ENCODE measurements at regions not wholly inside any gene's neighbourhood (a gene's known extent, or its start where the extent isn't known, plus 50 kb on each side); places are given as distances from the start of the nearest gene placed in this dataset.
"Not testable (repeated sequence)": the region's sequence is repeated elsewhere in the genome, so short reads cannot be mapped to it uniquely, and the experiment has no call there.

GRCh38 chr7:41416208-41416595, 286.7 kb downstream of the INHBA start:
- peak; percentile 80 for DNase-seq

- DNase-seq, result peak; percentile 42
These were observed 287.3 kb downstream of the INHBA start for GRCh38 chr7:41415471-41416207.

- DNase-seq, result no peak
These were observed 287.8 kb downstream of the INHBA start for GRCh38 chr7:41415051-41415450.

- no peak for DNase-seq
These were observed 298.4 kb downstream of the INHBA start for GRCh38 chr7:41404375-41405074.

GRCh38 chr7:41403291-41403690, 299.6 kb downstream of the INHBA start:
- no peak for DNase-seq

GRCh38 chr7:41401833-41402232, 301.1 kb downstream of the INHBA start:
- DNase-seq, result no peak

- no peak for DNase-seq
These were observed 303.7 kb downstream of the INHBA start for GRCh38 chr7:41399171-41399570.

- DNase-seq, result no peak
These were observed 311.1 kb downstream of the INHBA start for GRCh38 chr7:41391818-41392217.

GRCh38 chr7:41388933-41389332, 314.0 kb downstream of the INHBA start:
- not testable (repeated sequence) for DNase-seq

GRCh38 chr7:41385996-41386395, 316.9 kb downstream of the INHBA start:
- peak; percentile 12 for DNase-seq

GRCh38 chr7:41384418-41384817, 318.5 kb downstream of the INHBA start:
- DNase-seq, result no peak

- peak; percentile 20 for DNase-seq
These were observed 319.3 kb downstream of the INHBA start for GRCh38 chr7:41383596-41383995.

GRCh38 chr7:41378156-41378555, 324.7 kb downstream of the INHBA start:
- peak; percentile 24 for DNase-seq

GRCh38 chr7:41375582-41375981, 327.3 kb downstream of the INHBA start:
- DNase-seq, result peak; percentile 11

- DNase-seq, result no peak
These were observed 328.6 kb downstream of the INHBA start for GRCh38 chr7:41374150-41374848.

GRCh38 chr7:41367967-41368882, 334.7 kb downstream of the INHBA start:
- DNase-seq, result no peak

- no peak for DNase-seq
These were observed 351.8 kb downstream of the INHBA start for GRCh38 chr7:41351091-41351490.

GRCh38 chr7:41346878-41347277, 356.0 kb downstream of the INHBA start:
- DNase-seq, result no peak

GRCh38 chr7:41339913-41340676, 362.8 kb downstream of the INHBA start:
- DNase-seq, result no peak

GRCh38 chr7:41336981-41337380, 365.9 kb downstream of the INHBA start:
- peak; percentile 54 for DNase-seq

GRCh38 chr7:41336455-41336952, 366.4 kb downstream of the INHBA start:
- no peak for DNase-seq

All from fibroblast of skin of right biceps (primary cell).